ENCODE measurements at regions not wholly inside any gene's neighbourhood (a gene's known extent, or its start where the extent isn't known, plus 50 kb on each side); places are given as distances from the start of the nearest gene placed in this dataset.

DNA sequence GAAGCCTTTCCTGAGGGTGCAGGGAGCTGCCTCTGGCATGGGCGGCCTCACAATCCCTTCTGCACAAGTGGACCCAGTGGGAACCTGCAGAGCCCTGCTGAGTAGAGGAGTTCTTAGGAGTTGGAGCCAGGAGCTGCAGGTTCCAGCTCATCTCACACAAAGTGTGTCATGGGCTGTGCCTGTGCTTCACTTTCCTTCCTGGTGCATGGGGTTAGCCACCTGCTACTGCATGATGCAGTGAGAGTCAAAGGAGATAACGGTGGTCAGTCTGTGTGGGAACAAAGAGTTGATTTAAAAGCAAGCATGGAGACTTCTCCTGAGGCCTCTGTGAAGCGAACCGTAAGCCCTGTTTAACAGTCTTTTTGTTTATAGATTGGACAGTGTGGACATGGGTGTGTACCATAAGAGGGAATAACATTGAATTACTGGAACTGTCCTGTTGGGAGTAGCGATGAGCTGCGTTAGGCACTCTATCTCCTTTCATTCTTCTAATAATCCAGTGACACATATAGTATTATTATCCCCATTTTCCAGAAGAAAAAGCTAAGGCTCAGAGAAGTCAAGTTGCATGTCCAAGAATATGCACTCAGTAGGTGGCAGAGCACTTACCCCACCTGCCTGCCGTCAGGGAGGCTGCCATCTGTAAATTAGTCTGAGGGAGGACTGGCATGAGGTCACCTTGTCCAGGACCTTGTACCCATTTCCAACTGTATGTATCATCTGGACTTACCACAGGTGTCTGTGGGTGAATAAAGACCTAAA, 68.7 kb upstream of the PRR23C start:
- TF ChIP-seq, protein P1, sequence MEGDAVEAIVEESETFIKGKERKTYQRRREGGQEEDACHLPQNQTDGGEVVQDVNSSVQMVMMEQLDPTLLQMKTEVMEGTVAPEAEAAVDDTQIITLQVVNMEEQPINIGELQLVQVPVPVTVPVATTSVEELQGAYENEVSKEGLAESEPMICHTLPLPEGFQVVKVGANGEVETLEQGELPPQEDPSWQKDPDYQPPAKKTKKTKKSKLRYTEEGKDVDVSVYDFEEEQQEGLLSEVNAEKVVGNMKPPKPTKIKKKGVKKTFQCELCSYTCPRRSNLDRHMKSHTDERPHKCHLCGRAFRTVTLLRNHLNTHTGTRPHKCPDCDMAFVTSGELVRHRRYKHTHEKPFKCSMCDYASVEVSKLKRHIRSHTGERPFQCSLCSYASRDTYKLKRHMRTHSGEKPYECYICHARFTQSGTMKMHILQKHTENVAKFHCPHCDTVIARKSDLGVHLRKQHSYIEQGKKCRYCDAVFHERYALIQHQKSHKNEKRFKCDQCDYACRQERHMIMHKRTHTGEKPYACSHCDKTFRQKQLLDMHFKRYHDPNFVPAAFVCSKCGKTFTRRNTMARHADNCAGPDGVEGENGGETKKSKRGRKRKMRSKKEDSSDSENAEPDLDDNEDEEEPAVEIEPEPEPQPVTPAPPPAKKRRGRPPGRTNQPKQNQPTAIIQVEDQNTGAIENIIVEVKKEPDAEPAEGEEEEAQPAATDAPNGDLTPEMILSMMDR (conservative IDR thresholded peaks at IDR 0.05; ENCODE audit: low read length) = 0 out of 2 replicates have a peak, but pooled peaks have one; percentile 12
- no peak for TF ChIP-seq EZH2phosphoT487 (IDR thresholded peaks at IDR 0.05; ENCODE audit: borderline replicate concordance, low read depth, low read length)
